OCI-LY3 (cell line): ENCODE measurements at regions not wholly inside any gene's neighbourhood (a gene's known extent, or its start where the extent isn't known, plus 50 kb on each side); places are given as distances from the start of the nearest gene placed in this dataset.

Experiments used
- CTCF ChIP-seq: fragments of 200-600, 300-600 bp; sonication (generic); IDR thresholded peaks from 2 replicates; pipeline ENCODE4 v1.5.1; 2014; ENCODE audit warnings: antibody characterized with exemption, low read length, low read depth
- EZH2phosphoT487 ChIP-seq: fragments of 200-600 bp; shearing (Covaris generic); IDR thresholded peaks from 2 replicates; pipeline ENCODE4 v1.6.1; 2018; ENCODE audit warnings: antibody characterized with exemption, mixed run types, low read depth

- TF ChIP-seq CTCF = no peak
- no peak for TF ChIP-seq EZH2phosphoT487
Observed at GRCh38 chr9:117521293-117521692, 106.4 kb upstream of the ASTN2 start.
